A549 (cell line): ENCODE measurements at regions not wholly inside any gene's neighbourhood (a gene's known extent, or its start where the extent isn't known, plus 50 kb on each side); places are given as distances from the start of the nearest gene placed in this dataset.

ENCODE experiments used
- CEBPB ChIP-seq, 2 experiments: fragments of >200 bp in 1 of 2; sonication (Bioruptor Twin) in 1 of 2; formaldehyde crosslinking in 1 of 2; IDR thresholded peaks; 2 replicates each; pipeline ENCODE4 v1.6.1; 2012 to 2016
- CTCF ChIP-seq: fragments of >200 bp; sonication (Bioruptor Twin); formaldehyde crosslinking; IDR thresholded peaks from 3 replicates; pipeline ENCODE4 v1.5.1; 2016
- EP300 ChIP-seq, 2 experiments: fragments of >200 bp; sonication (Bioruptor Twin); formaldehyde crosslinking; IDR thresholded peaks; 2 replicates in 1 of 2; 3 replicates in 1 of 2; pipeline ENCODE4 v1.6.1; 2016 to 2017
- HDAC2 ChIP-seq: fragments of 200-600 bp; sonication (generic); IDR thresholded peaks from 2 replicates; pipeline ENCODE4 v1.6.1; 2016
- MAX ChIP-seq: IDR thresholded peaks from 2 replicates; pipeline ENCODE4 v1.6.1; 2012
- POLR2A ChIP-seq: IDR thresholded peaks from 2 replicates; pipeline ENCODE4 v1.6.1; 2012; ENCODE audit warnings: mild to moderate bottlenecking, low read length
- POLR2AphosphoS2 ChIP-seq: conservative IDR thresholded peaks from 2 replicates; pipeline ENCODE4 v1.6.1; 2012; ENCODE audit warnings: low read length, improper control_type of control experiment, inconsistent platforms
- RAD21 ChIP-seq, 2 experiments: fragments of >200 bp in 1 of 2; sonication (Bioruptor Twin) in 1 of 2; formaldehyde crosslinking in 1 of 2; IDR thresholded peaks in 1 of 2; conservative IDR thresholded peaks in 1 of 2; 2 replicates in 1 of 2; 3 replicates in 1 of 2; pipeline ENCODE4 v1.6.1; 2012 to 2018; ENCODE audit warnings: inconsistent platforms in 1 of 2
- REST ChIP-seq: fragments of 200-600 bp; sonication (generic); IDR thresholded peaks from 2 replicates; pipeline ENCODE4 v1.6.1; 2016; ENCODE audit warnings: antibody characterized with exemption, mild to moderate bottlenecking, moderate library complexity
- RFX5 ChIP-seq: fragments of 450-650 bp; IDR thresholded peaks from 2 replicates; pipeline ENCODE4 v1.7.1; 2014; ENCODE audit warnings: antibody characterized with exemption, mild to moderate bottlenecking, moderate library complexity

- TF ChIP-seq CTCF: no peak
- no peak for TF ChIP-seq POLR2AphosphoS2
- TF ChIP-seq RAD21 (conservative IDR thresholded peaks at IDR 0.05 in 1 of 2, IDR thresholded peaks at IDR 0.05 in 1 of 2): no peak
- TF ChIP-seq POLR2A: no peak
- TF ChIP-seq HDAC2: no peak
- no peak for TF ChIP-seq MAX
- no peak for TF ChIP-seq EP300 (IDR thresholded peaks at IDR 0.05)
- no peak for TF ChIP-seq RFX5
- TF ChIP-seq CEBPB (IDR thresholded peaks at IDR 0.05): no peak
- TF ChIP-seq REST: no peak
Measured at GRCh38 chr10:6659451-6659850, 79.4 kb upstream of the PRKCQ start.
